Stimulated activated naive CD8-positive, alpha-beta T cell treated with anti-CD3 and anti-CD28 coated beads, Interleukin-15, amount 100 ng/mL, for 72 hours (primary cell): ENCODE measurements at regions not wholly inside any gene's neighbourhood (a gene's known extent, or its start where the extent isn't known, plus 50 kb on each side); places are given as distances from the start of the nearest gene placed in this dataset.

ENCODE experiments used
- ATAC-seq: fragments of 150-1000 bp; cut with Tn5 transposase; 2 replicates; pipeline ENCODE4 v1.10.0; 2021; ENCODE audit warnings: mild to moderate bottlenecking, moderate library complexity
- DNase-seq, 2 donors: peaks; one replicate each; pipeline ENCODE4 v3.0.0; 2021 to 2022
- H3K27ac Mint-ChIP-seq, 2 donors: one replicate each; pipeline ENCODE4 v1.8.0; 2022; ENCODE audit warnings: mild to moderate bottlenecking in 2 of 2, mixed read lengths in 2 of 2, moderate library complexity in 2 of 2
- H3K27me3 Mint-ChIP-seq: one replicate; pipeline ENCODE4 v1.8.0; 2022; ENCODE audit warnings: mixed read lengths
- H3K4me1 Mint-ChIP-seq: one replicate; pipeline ENCODE4 v1.8.0; 2022; ENCODE audit warnings: mild to moderate bottlenecking, mixed read lengths
- H3K4me3 Mint-ChIP-seq, 2 donors: one replicate each; pipeline ENCODE4 v1.8.0; 2022; ENCODE audit warnings: mild to moderate bottlenecking in 2 of 2, mixed read lengths in 2 of 2, moderate library complexity in 1 of 2
- H3K9me3 Mint-ChIP-seq, 2 donors: one replicate each; pipeline ENCODE4 v1.8.0; 2022; ENCODE audit warnings: mixed read lengths in 2 of 2

DNA sequence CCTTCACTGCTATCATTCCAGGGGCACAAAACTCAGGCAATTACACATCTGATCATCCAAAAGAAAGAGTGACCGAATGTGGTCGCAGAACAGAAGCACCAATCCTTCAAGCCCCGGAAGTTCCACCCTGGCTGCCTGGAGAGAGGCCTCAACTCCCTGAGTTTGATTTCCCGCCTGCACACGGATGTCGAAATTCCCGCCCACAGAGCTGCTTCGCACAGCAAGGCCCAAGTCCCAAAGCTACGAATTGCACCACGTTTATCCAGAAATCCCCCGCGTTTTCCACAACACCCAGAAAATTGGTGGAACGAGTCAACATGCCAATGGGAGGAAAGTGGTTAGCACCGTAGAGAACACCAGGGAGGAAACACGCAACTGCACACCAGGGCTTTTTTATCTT is 445.4 kb downstream of the EIPR1 start:
- H3K4me3 Mint-ChIP-seq: no peak overlapping the region
- DNase-seq (no peak), ATAC-seq (no peak)
- H3K9me3 Mint-ChIP-seq: peaks cover 25 to 29% of the 10 kb centered on the region in 2 donors
- H3K27ac Mint-ChIP-seq: no peak overlapping the region
- H3K27me3 Mint-ChIP-seq: peaks cover 22% of the 10 kb centered on the region
- H3K4me1 Mint-ChIP-seq: no peaks in the 10 kb centered on the region

DNA sequence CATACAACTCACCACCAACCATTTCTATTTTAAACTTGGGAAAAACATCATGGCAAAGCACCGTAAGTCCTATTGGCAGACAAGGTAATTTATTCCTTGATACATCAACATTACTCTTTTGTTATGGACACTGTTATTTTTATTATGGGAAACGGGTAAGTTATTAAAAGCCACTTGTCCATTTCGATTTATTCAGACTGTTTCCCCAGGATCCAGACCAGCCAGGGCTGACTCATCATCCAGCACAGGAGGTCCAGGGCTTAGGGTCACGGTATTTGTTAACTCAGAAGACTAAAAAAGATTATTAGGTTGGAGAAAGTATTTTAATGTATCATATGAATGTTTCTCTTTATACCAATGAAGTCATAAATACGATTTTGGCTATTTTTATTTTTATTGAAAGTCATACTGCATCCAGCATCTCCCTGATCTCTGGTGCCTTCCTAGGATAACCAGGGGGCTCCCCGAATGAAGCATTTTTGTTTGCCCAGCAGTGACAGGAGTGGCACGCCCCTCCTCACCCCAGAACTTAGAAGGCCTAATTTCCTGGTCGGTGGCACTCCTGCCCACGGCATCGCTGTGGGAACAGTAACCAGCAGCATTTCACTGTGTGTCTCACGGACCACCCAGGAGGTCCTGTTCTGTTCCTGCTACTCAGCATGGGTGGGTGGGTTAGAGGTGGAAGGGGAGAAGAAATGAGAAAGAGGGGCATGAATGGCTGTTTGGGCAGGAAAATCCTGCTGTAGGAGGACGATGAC is 446.1 kb downstream of the EIPR1 start:
- no peak overlapping the region for H3K4me3 Mint-ChIP-seq
- peaks cover 22% of the 10 kb centered on the region for H3K27me3 Mint-ChIP-seq
- ATAC-seq (no peak), DNase-seq (no peak)
- H3K9me3 Mint-ChIP-seq: peaks cover 18 to 22% of the 10 kb centered on the region in 2 donors
- H3K4me1 Mint-ChIP-seq: no peaks in the 10 kb centered on the region
- H3K27ac Mint-ChIP-seq: no peak overlapping the region

DNA sequence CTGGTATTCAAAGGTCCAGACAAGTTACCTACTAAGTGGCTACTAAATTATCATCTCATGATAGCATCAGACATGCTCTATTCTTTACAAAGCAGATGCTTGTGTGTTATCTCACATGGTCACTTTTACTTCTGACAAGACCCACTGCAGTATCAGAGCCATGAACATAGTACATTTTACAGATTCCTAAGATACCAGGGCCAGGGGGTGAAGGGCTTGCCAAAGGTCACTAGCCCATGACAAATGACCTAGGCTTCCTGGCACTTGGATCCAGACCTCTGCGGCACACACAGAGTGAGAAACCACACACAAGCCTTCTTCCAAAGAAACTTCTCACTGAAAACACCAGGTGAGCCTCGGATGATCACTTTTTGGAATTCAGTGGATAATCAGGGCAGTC is 446.8 kb downstream of the EIPR1 start:
- Mint-ChIP-seq H3K27ac (no peak overlapping the region), H3K9me3 (peaks cover 14 to 22% of the 10 kb centered on the region in 2 donors), H3K4me1 (no peaks in the 10 kb centered on the region), H3K27me3 (peaks cover 22% of the 10 kb centered on the region), H3K4me3 (no peak overlapping the region)
- ATAC-seq (no peak), DNase-seq (no peak)

DNA sequence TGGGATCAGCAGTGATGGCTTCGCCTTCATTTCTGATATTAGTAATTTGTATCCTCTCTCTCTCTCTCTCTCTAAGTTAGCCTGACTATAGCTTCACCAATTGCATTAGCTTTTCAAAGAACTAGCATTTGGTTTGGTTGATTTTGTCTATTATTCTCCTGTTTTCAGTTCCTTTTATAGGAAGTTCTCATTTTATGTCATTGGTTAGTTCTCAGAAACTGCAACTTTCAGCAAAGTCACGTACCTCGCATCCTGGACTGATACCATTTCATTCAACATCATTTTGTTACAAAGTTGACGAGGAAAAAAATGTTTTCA is 450.8 kb downstream of the EIPR1 start:
- ATAC-seq: no peak
- Mint-ChIP-seq H3K4me3 (no peak overlapping the region), H3K27me3 (peaks cover 21% of the 10 kb centered on the region), H3K9me3 (peaks cover 10 to 22% of the 10 kb centered on the region in 2 donors), H3K27ac (no peak overlapping the region), H3K4me1 (no peaks in the 10 kb centered on the region)
- DNase-seq: no peak

DNA sequence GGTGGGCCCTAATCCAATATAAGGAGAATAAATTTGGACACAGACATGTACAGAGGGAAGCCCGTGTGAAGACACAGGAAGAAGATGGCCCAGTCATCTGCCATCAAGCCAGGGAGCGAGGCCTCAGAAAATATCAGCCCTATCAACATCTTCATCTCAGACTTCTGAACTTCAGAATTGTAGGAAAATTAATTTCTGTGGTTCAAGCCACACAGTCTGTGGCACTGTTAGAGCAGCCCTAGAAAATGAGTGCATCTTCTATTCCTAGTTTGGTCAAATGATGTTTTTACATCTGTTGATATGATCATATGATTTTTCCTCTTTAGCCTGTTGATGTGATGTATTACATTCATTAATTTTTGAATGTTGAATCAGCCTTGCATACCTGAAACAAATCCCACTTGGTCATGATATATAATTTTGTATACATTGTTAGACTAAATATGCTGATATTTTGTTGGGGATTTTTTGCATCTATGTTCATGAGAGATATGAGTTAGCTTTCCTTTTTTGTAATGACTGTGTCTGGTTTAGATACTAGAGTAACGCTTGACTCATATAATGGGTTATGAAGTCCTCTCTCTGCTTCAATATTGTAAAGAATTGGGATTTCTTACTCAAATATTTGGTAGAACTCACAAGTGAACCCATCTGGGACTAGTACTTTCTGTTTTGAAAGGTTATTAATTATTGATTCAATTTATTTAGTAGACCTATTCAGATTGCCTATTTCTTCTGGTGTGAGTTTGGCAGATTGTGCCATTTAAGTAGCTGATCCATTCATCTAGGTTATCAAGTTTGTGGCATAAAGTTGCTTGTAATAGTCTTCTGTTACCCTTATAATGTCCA is 451.4 kb downstream of the EIPR1 start:
- DNase-seq: no peak
- Mint-ChIP-seq H3K4me1 (no peaks in the 10 kb centered on the region), H3K27me3 (peaks cover 23% of the 10 kb centered on the region), H3K9me3 (peaks cover 10 to 22% of the 10 kb centered on the region in 2 donors), H3K4me3 (no peak overlapping the region), H3K27ac (no peak overlapping the region)
- ATAC-seq: peak; percentile 72

DNA sequence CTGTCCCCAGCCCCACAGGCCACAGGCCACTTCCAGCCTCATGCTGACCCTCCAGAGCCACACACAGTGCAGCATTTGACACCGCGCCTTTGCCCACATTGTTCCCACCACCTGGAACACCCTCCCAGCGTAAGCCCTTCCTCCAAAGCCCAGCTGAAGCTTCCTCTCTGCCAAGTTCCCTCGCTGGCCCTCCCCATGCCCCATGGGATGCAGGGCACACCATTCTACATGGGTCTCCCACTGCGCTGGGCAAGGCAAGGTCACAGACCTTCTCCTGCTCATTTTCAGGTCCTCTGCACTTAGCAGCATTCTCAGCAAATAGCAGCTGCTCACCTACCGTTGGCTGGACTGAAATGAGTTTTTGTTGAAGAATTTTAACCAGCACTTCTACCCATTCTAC is 455.5 kb downstream of the EIPR1 start:
- DNase-seq (no peak), ATAC-seq (peak; percentile 42)
- no peaks in the 10 kb centered on the region for H3K4me1 Mint-ChIP-seq
- H3K4me3 Mint-ChIP-seq: no peak overlapping the region
- peaks cover 21% of the 10 kb centered on the region for H3K27me3 Mint-ChIP-seq
- H3K27ac Mint-ChIP-seq: no peak overlapping the region
- no peaks in the 10 kb centered on the region for H3K9me3 Mint-ChIP-seq

DNA sequence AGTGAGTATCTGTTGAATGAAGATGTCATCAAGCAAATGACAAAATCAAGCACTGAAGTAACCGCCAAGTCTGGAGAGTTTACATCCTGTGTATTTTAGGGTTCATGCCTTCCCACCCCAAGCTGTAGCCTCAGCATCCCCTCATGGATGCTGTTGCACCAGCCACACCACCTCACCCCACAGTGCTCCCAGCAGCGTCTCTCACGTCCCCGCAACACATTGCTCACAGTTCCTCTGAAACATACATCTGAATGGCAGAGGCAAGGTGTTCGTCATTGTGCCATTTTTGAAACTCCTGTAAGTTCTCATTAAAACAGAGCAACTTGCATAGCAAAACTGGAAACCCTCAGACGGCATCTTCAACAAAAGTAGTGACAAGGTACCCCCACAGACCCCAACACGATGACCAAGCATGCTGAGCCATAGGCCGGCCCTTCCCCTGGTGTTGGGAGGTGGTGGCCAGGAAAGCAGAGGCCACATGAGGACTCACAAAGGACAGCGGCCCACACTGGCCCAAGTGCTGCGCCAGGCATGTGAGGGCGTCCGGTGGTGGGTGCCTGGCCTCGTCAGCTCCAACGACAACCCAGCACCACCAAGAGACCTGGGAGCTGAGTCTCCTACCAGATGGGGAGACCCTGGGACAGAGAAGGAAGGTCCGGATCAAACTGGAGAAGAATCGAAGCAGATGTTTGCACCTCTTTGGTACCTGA is 456.5 kb downstream of the EIPR1 start:
- H3K27ac Mint-ChIP-seq: no peak overlapping the region
- DNase-seq (no peak), ATAC-seq (no peak)
- H3K4me1 Mint-ChIP-seq: no peaks in the 10 kb centered on the region
- peaks cover 29% of the 10 kb centered on the region for H3K27me3 Mint-ChIP-seq
- peaks cover 0 to 5% of the 10 kb centered on the region in 2 donors for H3K9me3 Mint-ChIP-seq
- no peak overlapping the region for H3K4me3 Mint-ChIP-seq

DNA sequence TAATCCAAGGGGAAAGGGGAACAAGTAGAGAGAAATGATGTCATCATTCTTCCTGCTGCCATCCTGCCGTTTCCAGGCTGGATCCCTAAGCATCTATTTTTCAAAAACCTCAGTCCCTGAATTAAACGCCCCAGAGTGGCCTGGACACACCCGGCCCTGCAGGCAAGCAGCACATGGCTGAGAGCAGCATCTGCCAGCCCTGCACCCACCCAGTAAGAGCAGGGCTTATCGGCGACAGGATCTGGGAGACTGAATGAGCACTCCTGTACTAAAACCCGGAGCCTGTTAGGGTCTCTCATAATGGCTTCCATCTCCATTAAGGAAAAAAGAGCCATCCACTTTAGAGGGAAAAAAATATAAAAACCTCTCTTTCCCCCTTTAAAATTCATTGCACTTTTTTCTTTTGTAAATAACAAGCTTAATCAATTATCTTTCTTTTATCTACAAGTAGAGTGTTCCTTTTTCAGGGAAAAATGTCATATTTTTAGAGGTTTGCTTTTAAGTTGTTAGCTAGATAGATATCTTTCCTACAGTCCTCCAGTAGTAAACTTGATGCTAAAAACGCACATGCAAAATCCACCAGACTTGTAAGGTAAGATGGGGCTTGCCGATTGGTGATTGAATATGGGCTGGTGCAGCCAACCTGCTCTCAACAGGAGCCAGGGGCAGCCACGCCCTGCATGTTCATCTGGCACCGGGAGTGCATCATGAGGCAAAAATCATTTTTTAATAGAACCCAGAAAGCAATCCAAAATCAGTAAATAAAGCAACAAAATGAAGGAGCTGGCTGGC is 457.8 kb downstream of the EIPR1 start:
- no peak overlapping the region for H3K27ac Mint-ChIP-seq
- no peak for DNase-seq

DNA sequence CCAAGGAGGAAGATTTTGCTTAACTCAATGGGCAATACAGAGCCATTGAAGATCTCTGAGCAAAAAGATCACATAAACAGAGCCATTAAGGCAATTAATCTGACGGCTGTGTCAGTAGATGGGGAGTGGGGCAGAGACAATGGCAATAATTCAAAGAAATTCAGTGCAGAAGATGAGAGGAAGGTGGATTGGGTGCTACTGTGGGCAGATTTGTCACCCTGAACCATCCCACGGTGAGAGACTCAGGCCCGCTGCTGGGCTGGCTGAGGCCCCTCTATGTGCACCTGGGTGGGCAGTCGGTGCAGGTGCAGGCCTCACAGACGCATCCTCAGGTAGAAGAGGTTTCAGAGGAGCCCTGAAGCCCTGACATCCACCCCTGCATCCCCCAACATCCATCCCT is 458.6 kb downstream of the EIPR1 start:
- no peaks in the 10 kb centered on the region for H3K4me1 Mint-ChIP-seq
- ATAC-seq (no peak), DNase-seq (no peak)
- peaks cover 32% of the 10 kb centered on the region for H3K27me3 Mint-ChIP-seq
- H3K27ac Mint-ChIP-seq: no peak overlapping the region
- peaks cover 4 to 11% of the 10 kb centered on the region in 2 donors for H3K9me3 Mint-ChIP-seq
- no peak overlapping the region for H3K4me3 Mint-ChIP-seq

More for the DNA sequence above, 457.8 kb downstream of the EIPR1 start:
- Mint-ChIP-seq H3K4me3 (no peak overlapping the region), H3K9me3 (peaks cover 4 to 11% of the 10 kb centered on the region in 2 donors), H3K27me3 (peaks cover 32% of the 10 kb centered on the region), H3K4me1 (no peaks in the 10 kb centered on the region)
- ATAC-seq: no peak

DNA sequence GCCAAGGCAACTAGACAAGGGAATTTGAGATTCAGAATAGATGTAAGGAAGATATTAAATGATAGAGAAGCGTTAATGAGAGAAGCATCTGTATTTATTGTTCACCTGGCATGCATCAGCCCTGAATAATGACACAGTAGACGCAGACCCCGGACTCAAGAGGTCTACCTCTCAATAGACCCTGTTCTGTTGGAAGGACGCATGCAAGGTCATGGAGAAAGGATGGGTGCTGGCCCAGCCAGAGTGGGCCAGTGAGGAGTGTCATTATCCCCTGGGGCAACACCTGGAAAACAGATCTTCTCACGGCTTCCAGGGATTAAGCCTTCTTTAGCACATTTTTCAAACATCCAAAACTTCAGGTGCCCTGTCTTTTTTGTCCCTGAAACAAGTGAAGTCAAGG is 461.0 kb downstream of the EIPR1 start:
- no peak for ATAC-seq
- Mint-ChIP-seq H3K9me3 (peaks cover 4 to 11% of the 10 kb centered on the region in 2 donors), H3K4me1 (no peaks in the 10 kb centered on the region), H3K4me3 (no peak overlapping the region), H3K27ac (no peak overlapping the region), H3K27me3 (peaks cover 32% of the 10 kb centered on the region)
- DNase-seq: no peak

DNA sequence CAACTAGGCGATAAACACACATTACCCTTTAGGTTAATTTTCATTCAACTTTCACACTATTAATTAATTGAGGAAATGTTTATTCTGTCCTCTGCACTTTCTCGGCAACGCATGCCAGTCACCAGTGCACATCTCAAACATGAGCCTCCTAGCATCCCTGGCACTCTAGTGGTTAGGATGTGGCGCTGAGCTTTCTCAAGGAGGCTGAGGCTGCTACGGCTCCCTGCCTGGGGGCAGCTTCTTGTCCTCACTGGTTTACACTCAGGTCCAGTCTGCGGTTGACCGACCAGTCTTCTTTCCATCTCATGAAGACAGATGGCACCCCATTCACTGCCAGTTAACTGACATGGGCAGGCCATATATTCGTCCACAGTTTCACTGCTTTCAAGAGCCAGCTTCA is 463.4 kb downstream of the EIPR1 start:
- Mint-ChIP-seq H3K27me3 (peaks cover 31% of the 10 kb centered on the region), H3K27ac (no peak overlapping the region), H3K4me3 (no peak overlapping the region), H3K9me3 (peaks cover 4 to 11% of the 10 kb centered on the region in 2 donors), H3K4me1 (no peaks in the 10 kb centered on the region)
- ATAC-seq (no peak), DNase-seq (no peak)

DNA sequence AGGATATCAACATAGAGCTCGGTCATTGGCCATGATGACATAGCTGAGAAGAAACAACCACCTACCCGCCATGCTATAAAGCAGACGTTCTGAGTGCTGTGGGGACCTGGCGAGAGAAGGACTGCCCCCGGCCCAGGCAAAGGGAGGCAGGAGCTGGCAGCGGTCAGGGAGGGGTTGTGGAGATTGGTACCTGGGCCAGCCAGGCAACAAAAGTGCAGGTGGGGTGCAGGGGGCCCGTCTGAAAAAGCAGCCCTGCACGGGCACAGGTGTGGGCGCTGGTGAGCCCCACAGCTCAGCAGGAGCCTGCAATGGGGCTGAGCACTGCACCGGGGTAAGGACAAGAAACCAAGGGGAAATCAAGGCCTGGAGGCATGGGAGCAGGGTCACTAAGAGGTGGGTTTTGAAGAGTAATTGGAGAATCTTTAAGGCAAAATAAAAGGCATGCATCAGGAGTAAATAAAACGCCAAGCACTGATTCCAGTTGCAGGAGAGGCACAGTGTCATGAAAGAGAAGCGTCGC is 464.0 kb downstream of the EIPR1 start:
- Mint-ChIP-seq H3K4me1 (no peaks in the 10 kb centered on the region), H3K9me3 (peaks cover 4 to 11% of the 10 kb centered on the region in 2 donors), H3K4me3 (no peak overlapping the region), H3K27me3 (peaks cover 32% of the 10 kb centered on the region), H3K27ac (no peak overlapping the region)
- ATAC-seq: no peak
- no peak for DNase-seq

DNA sequence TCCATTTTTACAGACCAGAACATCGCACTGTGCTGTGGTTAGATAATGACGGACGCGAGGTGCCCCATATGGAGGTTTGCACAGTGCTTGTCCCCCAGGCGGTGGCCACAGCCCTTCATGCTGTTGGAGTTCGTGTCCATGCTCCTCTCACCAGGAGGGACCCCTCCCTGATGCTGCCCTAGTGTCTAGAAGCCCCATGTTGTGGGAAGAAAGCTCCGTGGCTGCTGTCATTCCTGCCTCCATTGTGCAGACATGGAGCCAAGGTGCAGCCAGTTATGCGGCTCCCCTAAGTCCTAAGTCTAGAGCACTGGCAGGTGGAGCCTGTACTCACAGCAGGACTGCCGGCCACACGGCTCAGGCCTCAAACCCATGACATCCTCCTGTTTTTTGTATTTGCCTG is 464.9 kb downstream of the EIPR1 start:
- ATAC-seq (no peak), DNase-seq (no peak)
- Mint-ChIP-seq H3K4me1 (no peaks in the 10 kb centered on the region), H3K27ac (no peak overlapping the region), H3K4me3 (no peak overlapping the region), H3K27me3 (peaks cover 27% of the 10 kb centered on the region), H3K9me3 (peaks cover 4 to 11% of the 10 kb centered on the region in 2 donors)

DNA sequence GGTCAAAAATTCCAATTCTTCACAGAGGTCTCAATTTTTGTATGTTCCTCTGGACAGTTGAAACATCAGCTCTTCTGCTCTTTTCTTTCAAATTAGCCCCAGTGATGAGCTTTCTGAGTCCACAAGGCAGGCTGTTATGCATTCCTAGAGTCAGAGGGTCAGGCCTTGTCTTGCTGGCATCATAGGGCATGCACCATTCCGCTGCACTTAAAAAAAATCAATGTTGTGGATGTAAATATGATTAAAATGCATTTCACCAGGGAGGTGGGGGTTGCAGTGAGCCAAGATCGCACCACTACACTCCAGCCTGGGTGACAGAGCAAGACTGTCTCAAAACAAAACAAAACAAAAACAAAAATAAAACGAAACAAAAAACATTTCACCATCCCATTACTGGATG is 465.3 kb downstream of the EIPR1 start:
- Mint-ChIP-seq H3K4me3 (no peak overlapping the region), H3K9me3 (peaks cover 4 to 11% of the 10 kb centered on the region in 2 donors), H3K27me3 (peaks cover 27% of the 10 kb centered on the region), H3K27ac (no peak overlapping the region), H3K4me1 (no peaks in the 10 kb centered on the region)
- ATAC-seq: no peak
- DNase-seq: no peak

DNA sequence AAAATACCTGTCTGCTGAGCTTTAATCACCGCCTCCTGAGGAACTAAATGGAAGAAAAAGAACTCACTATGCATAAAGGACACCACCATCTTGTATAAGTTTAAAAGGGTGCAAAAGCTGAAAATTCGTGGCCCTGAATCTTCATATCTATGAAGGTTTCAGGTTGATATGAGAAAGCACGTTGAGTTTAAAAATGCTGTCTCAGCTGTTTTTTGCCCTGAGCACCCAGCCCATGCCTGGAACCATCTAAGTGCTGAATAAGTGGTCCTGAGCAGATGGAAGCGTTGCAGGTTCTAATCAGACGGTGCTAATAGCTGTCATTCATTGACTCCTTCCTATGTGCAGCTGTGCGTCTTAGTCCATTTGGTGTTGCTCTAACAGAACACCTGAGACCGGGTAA is 467.4 kb downstream of the EIPR1 start:
- no peak for ATAC-seq

More for the DNA sequence above, 467.4 kb downstream of the EIPR1 start:
- H3K27ac Mint-ChIP-seq: no peak overlapping the region
- no peak overlapping the region for H3K4me3 Mint-ChIP-seq
- DNase-seq: no peak
- H3K4me1 Mint-ChIP-seq: no peaks in the 10 kb centered on the region
- H3K27me3 Mint-ChIP-seq: peaks cover 17% of the 10 kb centered on the region
- no peaks in the 10 kb centered on the region for H3K9me3 Mint-ChIP-seq
